Activated CD8-positive, alpha-beta memory T cell treated with anti-CD3 and anti-CD28 coated beads for 36 hours (primary cell): ENCODE measurements at regions not wholly inside any gene's neighbourhood (a gene's known extent, or its start where the extent isn't known, plus 50 kb on each side); places are given as distances from the start of the nearest gene placed in this dataset.

Experiments used
- CTCF ChIA-PET: fragments of 350-600 bp; sonication (Branson Sonifier 250); formaldehyde crosslinking; loops from one replicate; lab custom pipeline; 2021; ENCODE audit warnings: antibody characterized with exemption; lab: Charles Lee
- POLR2A ChIA-PET: fragments of 350-600 bp; sonication (Branson Sonifier 250); formaldehyde crosslinking; loops from one replicate; lab custom pipeline; 2021; ENCODE audit warnings: antibody characterized with exemption; lab: Charles Lee

DNA sequence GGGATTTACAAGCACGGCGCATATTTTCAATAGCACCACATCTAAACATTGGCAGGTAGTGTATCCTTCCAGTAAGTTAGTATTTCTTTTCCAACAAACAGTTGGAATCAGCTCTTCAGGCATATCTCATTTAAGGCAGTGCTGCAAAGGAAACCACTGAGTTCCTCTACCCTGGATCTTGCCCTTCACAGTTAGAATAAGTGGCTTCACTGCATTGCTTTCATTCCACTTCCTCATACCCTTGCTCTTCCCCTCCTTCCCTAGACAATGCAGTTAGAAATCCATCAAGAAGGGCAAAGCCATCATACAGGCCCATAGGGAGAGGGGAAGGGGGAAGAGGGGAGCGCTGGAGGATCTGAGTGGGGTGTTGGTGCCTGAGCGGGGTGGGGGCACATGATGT, 173.7 kb downstream of the FBXO15 start:
- CTCF ChIA-PET = no interaction called here

DNA sequence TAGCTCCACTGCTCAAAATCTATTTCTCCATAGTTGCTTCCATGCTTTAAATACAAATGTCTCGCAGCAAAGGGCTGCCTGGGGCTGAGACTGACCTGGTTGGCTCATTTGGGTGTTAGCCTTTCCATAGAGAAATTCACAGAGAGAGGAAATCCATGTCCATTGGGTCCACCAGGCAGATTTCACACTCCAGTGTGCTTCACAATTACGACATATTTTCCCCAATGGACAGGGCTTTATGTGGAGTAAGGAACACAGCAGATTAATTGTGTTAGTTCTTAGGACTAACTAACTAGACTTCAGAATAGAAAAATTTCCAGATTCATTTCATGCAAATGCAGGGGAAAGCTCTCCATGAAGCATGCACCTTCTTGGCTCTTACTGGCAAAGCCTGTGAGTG, 180.7 kb downstream of the FBXO15 start:
- CTCF ChIA-PET = no interaction called here
- POLR2A ChIA-PET = no interaction called here

More for the DNA sequence above, 173.7 kb downstream of the FBXO15 start:
- POLR2A ChIA-PET = no interaction called here

DNA sequence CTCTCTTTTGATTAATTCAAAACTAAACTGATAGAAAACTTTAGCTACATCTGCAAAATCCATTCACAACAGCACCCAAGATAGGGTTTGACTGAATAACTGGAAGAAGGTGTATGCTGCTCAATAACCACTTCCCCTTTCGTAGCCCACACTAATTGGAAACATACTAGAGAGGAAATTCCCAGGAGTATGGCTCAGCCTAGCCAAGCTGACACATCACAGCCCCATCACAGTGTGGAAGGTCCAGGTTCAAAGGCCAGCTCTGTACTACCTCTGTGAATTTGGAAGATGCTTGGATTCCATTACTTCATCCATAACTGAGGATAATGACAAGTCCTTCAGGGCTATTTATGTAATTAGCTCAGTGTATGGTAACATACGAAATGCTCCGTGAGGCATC, 185.4 kb downstream of the FBXO15 start:
- ChIA-PET CTCF (no interaction called here), POLR2A (no interaction called here)

DNA sequence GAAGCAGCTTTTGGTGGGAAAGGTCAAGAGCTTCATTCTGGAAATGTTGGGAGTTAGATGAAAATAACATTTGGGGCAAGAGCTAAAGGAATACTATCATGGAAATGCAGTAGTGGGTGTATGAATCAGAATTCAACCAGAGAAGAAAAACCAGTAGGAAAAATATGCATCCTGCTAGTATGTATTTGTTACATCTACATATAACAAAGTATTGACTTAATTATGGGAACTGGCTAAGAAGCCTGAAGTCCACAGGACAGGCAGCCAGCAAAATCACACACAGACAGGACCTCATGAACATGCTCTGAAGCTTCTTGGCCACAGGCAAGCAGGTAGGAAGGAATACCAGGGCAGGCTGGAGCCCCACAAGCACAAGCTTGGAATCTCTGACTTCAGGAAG, 185.8 kb downstream of the FBXO15 start:
- CTCF ChIA-PET = no interaction called here
- POLR2A ChIA-PET = no interaction called here

- ChIA-PET POLR2A (no interaction called here), CTCF (no interaction called here)
These were observed 188.3 kb downstream of the FBXO15 start for GRCh38 chr18:73959352-73959751.

GRCh38 chr18:73954268-73954667, 193.4 kb downstream of the FBXO15 start:
- POLR2A ChIA-PET = no interaction called here
- CTCF ChIA-PET = no interaction called here

DNA sequence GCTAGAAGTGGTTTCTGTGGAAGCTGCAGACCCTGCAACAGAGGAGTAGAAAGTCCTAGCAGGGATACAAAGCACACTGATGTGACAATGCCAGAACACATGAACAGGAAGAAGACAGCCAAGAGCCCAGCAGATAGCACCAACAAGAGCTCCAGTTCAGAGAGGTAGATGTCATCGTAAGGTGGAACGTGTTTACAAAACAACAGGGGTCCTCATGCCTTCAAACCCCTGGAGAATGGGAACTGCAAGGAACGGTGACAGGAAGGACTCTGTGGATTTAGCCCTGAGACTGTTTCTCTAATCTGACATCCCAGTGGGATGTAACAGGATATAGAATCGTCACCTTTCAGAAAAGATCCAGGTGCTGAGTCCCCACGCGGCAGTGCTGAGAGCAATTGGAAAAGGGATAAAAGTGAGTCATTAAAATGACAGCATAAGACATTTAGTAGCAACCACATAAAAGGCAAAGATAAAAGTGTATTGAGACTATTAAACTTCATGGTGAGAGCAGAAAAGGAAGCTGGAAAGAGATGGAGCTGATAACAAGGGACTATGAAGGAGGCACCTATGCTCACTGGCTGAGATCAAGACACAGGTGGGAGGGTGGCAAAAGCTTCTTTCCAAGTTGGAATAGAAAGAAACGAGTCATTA, 195.2 kb downstream of the FBXO15 start:
- POLR2A ChIA-PET = no interaction called here
- CTCF ChIA-PET = no interaction called here

- ChIA-PET POLR2A (no interaction called here), CTCF (no interaction called here)
These were observed 197.4 kb downstream of the FBXO15 start for GRCh38 chr18:73950116-73950700.

DNA sequence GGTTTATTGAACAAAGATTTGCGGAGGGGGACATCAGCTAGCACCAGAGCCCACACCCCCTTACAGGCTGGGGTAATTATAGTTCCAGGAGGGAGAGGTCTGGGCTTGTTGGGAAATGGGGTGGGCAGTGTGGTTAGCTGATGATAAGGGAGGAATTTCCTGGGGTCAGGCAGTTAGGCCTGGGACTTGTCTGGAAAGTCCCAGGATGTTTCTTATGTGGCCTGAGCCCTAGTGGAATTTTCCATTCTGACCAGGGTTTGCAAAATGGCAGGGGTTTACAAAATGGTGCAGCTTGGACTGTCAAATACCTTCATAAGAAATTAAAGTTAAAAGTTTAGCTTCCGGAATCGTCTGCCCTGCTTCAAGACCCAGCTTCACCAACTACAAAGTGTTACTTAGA, 199.1 kb downstream of the FBXO15 start:
- CTCF ChIA-PET = no interaction called here
- POLR2A ChIA-PET = no interaction called here

DNA sequence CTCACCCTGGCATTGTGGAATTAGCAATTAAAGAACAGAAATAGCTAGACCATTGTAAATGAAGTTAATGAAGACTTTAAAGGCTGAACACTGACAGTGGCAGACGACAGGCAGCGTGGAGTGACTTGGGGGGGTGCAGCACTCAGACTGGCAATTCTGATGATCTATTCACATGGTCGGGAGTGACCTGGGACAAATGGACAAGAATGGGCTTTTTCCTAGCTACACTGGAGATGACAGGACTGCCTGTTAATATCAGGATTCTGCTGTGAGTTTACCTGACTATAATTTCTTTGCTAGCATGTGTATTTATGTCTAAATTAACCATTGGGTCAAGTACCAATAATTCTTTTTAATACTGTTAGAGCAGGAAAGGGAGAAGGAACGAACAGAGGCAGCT, 199.6 kb downstream of the FBXO15 start:
- CTCF ChIA-PET = no interaction called here
- POLR2A ChIA-PET = no interaction called here

- CTCF ChIA-PET = no interaction called here
- POLR2A ChIA-PET = no interaction called here
These were observed 200.3 kb downstream of the FBXO15 start for GRCh38 chr18:73947180-73947921.

DNA sequence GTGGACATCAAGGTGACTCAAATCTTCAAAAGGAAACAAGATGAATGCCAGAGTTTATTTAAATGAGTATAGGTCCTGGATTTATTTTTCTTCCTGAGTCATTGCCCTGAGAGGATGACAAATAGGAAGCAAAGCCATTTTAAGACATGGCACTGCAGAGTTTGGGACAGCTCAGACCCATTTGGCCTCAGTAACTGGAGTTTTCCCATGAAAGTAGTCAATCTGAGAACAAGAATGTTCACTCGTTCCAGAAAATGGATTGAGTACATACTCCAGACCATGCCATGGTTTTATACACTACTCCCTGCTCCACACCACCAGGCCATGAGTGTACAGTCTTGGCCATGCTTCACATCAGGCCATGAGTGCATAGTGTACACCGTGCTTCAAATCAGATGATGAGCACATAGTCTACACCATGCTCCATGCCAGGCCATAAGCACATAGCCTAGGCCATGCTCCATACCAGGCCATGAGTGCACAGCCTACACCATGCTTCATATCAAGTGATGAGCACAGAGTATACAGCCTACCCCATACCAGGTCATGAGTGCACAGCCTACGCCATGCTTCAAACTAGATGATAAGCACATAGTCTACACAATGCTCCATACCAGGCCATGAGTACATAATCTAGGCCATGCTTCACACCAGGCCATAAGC, 202.4 kb downstream of the FBXO15 start:
- ChIA-PET CTCF (no interaction called here), POLR2A (no interaction called here)

- ChIA-PET CTCF (no interaction called here), POLR2A (no interaction called here)
These were observed 202.9 kb downstream of the FBXO15 start for GRCh38 chr18:73944715-73945114.

DNA sequence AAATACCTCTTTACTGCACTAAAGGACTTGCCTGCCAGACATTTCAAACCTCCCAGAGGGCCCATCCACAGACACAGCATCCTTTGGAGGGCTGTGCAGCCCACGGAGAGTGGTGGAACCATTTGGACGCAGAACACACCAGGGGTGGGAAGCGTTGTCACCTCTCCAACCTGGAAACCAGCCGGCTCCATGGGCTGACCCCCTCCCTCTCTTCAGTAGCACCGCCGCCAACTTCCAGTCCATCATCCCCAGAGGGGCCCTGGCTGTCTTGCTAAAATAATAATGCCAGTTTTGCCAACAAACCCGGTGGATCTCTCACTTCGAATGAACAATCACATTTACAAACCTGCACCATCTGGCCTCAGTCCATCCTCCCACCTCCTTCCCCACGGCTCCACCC, 203.9 kb downstream of the FBXO15 start:
- CTCF ChIA-PET = no interaction called here
- POLR2A ChIA-PET = no interaction called here

DNA sequence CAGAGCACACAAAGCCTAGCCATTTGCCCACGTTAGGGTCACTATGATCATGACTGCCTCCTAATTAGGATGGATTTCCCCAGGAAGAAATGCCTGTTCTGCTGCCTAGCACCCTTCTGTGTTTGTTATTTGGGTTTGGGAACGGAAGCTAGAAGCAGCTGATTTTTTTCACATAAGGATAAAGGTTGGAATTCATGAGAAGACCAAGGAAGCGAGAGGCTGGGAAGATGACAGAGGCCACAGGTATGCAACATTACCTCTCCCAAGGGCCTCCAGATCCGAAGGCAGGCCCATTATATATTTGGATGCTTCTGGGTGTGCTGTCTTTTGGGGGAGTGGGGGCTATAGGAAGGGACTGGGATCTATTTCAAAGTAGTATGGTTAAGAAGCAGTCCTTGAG, 204.7 kb downstream of the FBXO15 start:
- ChIA-PET POLR2A (no interaction called here), CTCF (no interaction called here)

GRCh38 chr18:73942081-73942625, 205.5 kb downstream of the FBXO15 start:
- CTCF ChIA-PET = no interaction called here
- POLR2A ChIA-PET = no interaction called here

- ChIA-PET POLR2A (no interaction called here), CTCF (no interaction called here)
These were observed 206.9 kb downstream of the FBXO15 start for GRCh38 chr18:73940721-73941120.

DNA sequence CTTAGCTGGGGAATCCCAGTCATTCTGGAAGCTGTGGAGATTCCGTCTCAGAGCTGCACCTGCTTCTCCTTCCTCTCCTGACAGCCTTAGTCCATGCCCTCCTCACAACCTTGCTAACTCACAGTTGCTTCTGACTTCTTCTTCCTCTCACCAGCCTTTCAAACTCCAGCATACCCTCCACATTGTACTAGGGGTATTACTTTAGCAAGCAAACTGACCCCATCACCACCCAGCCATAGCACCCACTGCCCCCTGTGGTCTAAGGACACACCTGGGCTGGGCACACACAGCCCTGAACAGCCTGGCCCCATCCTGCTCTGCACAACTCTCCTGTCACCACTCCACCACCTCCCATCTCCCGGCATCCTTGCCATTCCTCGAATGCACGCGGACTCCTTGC, 208.2 kb downstream of the FBXO15 start:
- ChIA-PET POLR2A (no interaction called here), CTCF (no interaction called here)

GRCh38 chr18:73933685-73934084, 213.9 kb downstream of the FBXO15 start:
- ChIA-PET POLR2A (no interaction called here), CTCF (no interaction called here)

- CTCF ChIA-PET = no interaction called here
- POLR2A ChIA-PET = no interaction called here
These were observed 214.7 kb downstream of the FBXO15 start for GRCh38 chr18:73932976-73933375.
